HL-60 (cell line): ENCODE measurements at regions not wholly inside any gene's neighbourhood (a gene's known extent, or its start where the extent isn't known, plus 50 kb on each side); places are given as distances from the start of the nearest gene placed in this dataset.

ENCODE experiments used
- CTCF ChIP-seq: IDR thresholded peaks from one replicate; pipeline ENCODE4 v1.5.1; 2011; ENCODE audit warnings: low read length, control low read depth, inconsistent platforms; ENCODE audit not compliant: insufficient read depth
- GABPA ChIP-seq: IDR thresholded peaks from 2 replicates; pipeline ENCODE4 v1.6.1; 2012; ENCODE audit warnings: low read depth
- POLR2AphosphoS5 ChIP-seq: IDR thresholded peaks from 2 replicates; pipeline ENCODE4 v1.6.1; 2012; ENCODE audit warnings: low read depth

GRCh38 chr5:173453167-173453566 lies 125.0 kb upstream of the STC2 start:
- no peak for TF ChIP-seq CTCF
- no peak for TF ChIP-seq GABPA
- no peak for TF ChIP-seq POLR2AphosphoS5
